GM12878 (cell line): ENCODE measurements at regions not wholly inside any gene's neighbourhood (a gene's known extent, or its start where the extent isn't known, plus 50 kb on each side); places are given as distances from the start of the nearest gene placed in this dataset.

Experiments
- ATF3 ChIP-seq: IDR thresholded peaks from 2 replicates; pipeline ENCODE4 v1.6.1; 2011; ENCODE audit warnings: low read depth, mild to moderate bottlenecking, low read length, moderate library complexity, borderline replicate concordance; ENCODE audit errors: extremely low read depth
- BACH1 ChIP-seq: fragments of 450-650 bp; IDR thresholded peaks from 2 replicates; pipeline ENCODE4 v1.6.1; 2017; ENCODE audit warnings: mild to moderate bottlenecking, borderline replicate concordance
- BCL11A ChIP-seq: IDR thresholded peaks from 2 replicates; pipeline ENCODE4 v1.6.1; 2011; ENCODE audit warnings: low read depth, low read length
- CEBPB ChIP-seq, 2 experiments: fragments of 150-350 bp in 1 of 2; IDR thresholded peaks; 2 replicates each; pipeline ENCODE4 v1.6.1; 2012 to 2014; ENCODE audit warnings: low read depth in 2 of 2, low read length in 2 of 2, borderline replicate concordance in 1 of 2, inconsistent platforms in 1 of 2
- CTCF ChIP-seq, 3 experiments: IDR thresholded peaks in 2 of 3; conservative IDR thresholded peaks in 1 of 3; 2 replicates each; pipeline ENCODE4 v1.5.1; 2011; ENCODE audit warnings: low read depth in 3 of 3, low read length in 3 of 3, mild to moderate bottlenecking in 3 of 3, control low read depth in 2 of 3, moderate library complexity in 2 of 3, inconsistent platforms in 1 of 3, mixed read lengths in 1 of 3; ENCODE audit not compliant: control insufficient read depth in 2 of 3, insufficient read depth in 1 of 3; ENCODE audit errors: extremely low read depth in 1 of 3
- ELK1 ChIP-seq: IDR thresholded peaks from 2 replicates; pipeline ENCODE4 v1.6.1; 2012; ENCODE audit warnings: low read depth, low read length, improper control_type of control experiment
- EP300 ChIP-seq, 2 experiments: fragments of 150-350 bp in 1 of 2; IDR thresholded peaks; 2 replicates each; pipeline ENCODE4 v1.6.1; 2011 to 2012; ENCODE audit warnings: low read depth in 2 of 2, low read length in 2 of 2, borderline replicate concordance in 1 of 2, improper control_type of control experiment in 1 of 2, inconsistent platforms in 1 of 2; ENCODE audit not compliant: control insufficient read depth in 1 of 2
- PAX8 ChIP-seq: fragments of 450-650 bp; IDR thresholded peaks from 2 replicates; pipeline ENCODE4 v1.6.1; 2017; ENCODE audit warnings: mild to moderate bottlenecking, moderate library complexity
- POLR2A ChIP-seq: IDR thresholded peaks from 2 replicates; pipeline ENCODE4 v1.6.1; 2011; ENCODE audit warnings: low read depth, mild to moderate bottlenecking, low read length
- RAD21 ChIP-seq: IDR thresholded peaks from 2 replicates; pipeline ENCODE4 v1.6.1; 2011; ENCODE audit warnings: mild to moderate bottlenecking, low read depth, low read length, moderate library complexity; ENCODE audit not compliant: insufficient read depth
- SRF ChIP-seq, 2 experiments: IDR thresholded peaks; 2 replicates each; pipeline ENCODE4 v1.6.1; 2011; ENCODE audit warnings: low read depth in 2 of 2, low read length in 2 of 2, mild to moderate bottlenecking in 1 of 2, moderate library complexity in 1 of 2
- USF1 ChIP-seq: IDR thresholded peaks from 2 replicates; pipeline ENCODE4 v1.6.1; 2011; ENCODE audit warnings: borderline replicate concordance, low read depth, mild to moderate bottlenecking, moderate library complexity, mixed read lengths, low read length; ENCODE audit not compliant: insufficient read depth; ENCODE audit errors: extremely low read length
- YY1 ChIP-seq: IDR thresholded peaks from 2 replicates; pipeline ENCODE4 v1.6.1; 2011; ENCODE audit warnings: low read depth, mild to moderate bottlenecking, low read length

- TF ChIP-seq CTCF (IDR thresholded peaks at IDR 0.05 in 2 of 3, conservative IDR thresholded peaks at IDR 0.05 in 1 of 3; ENCODE audit: control insufficient read depth in 2 of 3, extremely low read depth in 1 of 3, insufficient read depth in 1 of 3, low read depth in 3 of 3, low read length in 3 of 3): no peak
- no peak for TF ChIP-seq ELK1
- TF ChIP-seq PAX8: no peak
- TF ChIP-seq BACH1: no peak
- TF ChIP-seq SRF (IDR thresholded peaks at IDR 0.05; ENCODE audit: low read depth in 2 of 2, low read length in 2 of 2): no peak
- TF ChIP-seq USF1: no peak
- TF ChIP-seq EP300 (IDR thresholded peaks at IDR 0.05; ENCODE audit: borderline replicate concordance in 1 of 2, control insufficient read depth in 1 of 2, low read depth in 2 of 2, low read length in 2 of 2): no peak
- no peak for TF ChIP-seq CEBPB (IDR thresholded peaks at IDR 0.05; ENCODE audit: borderline replicate concordance in 1 of 2, low read depth in 2 of 2, low read length in 2 of 2)
- no peak for TF ChIP-seq ATF3
- TF ChIP-seq BCL11A: no peak
- no peak for TF ChIP-seq POLR2A
- TF ChIP-seq YY1: no peak
- no peak for TF ChIP-seq RAD21
These were observed 335.2 kb downstream of the RND3 start for GRCh38 chr2:150152230-150152629.
